Transverse colon (tissue), 3 donors: ENCODE measurements at regions not wholly inside any gene's neighbourhood (a gene's known extent, or its start where the extent isn't known, plus 50 kb on each side); places are given as distances from the start of the nearest gene placed in this dataset.

Experiments
- POLR2A ChIP-seq: fragments of 450-650 bp; IDR thresholded peaks from one replicate; pipeline ENCODE4 v1.6.1; 2016; ENCODE audit warnings: antibody characterized with exemption, mild to moderate bottlenecking, moderate library complexity
- TF ChIP-seq, protein P1 (sequence below), 5 experiments: fragments of 200-600 bp in 3 of 5; fragments of 450-650 bp in 2 of 5; sonication (generic) in 3 of 5; IDR thresholded peaks; 1 replicate in 2 of 5; 2 replicates in 3 of 5; pipeline ENCODE4 v1.5.1; 2016 to 2017; ENCODE audit warnings: antibody characterized with exemption in 5 of 5, inconsistent platforms in 3 of 5, mild to moderate bottlenecking in 2 of 5, moderate library complexity in 1 of 5

DNA sequence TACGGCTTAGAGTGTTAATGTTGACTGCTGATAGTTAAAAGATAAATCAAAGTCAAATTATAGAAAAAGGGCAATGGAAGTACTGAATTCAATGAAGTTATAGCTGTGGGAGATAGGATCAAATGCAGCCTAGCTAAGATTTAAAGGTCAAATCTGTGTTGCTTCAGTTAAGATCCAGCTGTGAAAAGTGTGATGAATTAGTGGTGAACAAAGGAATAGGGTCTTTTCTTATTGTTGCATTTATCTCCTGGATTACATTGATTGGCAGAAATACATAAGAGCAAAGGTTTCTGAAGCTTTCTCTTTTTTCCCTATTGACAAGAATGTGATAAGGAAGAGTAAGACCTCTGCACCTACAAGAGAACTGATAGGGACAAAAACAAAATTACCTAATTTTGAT lies 1234.6 kb upstream of the ADGRL2 start:
- TF ChIP-seq, protein P1, sequence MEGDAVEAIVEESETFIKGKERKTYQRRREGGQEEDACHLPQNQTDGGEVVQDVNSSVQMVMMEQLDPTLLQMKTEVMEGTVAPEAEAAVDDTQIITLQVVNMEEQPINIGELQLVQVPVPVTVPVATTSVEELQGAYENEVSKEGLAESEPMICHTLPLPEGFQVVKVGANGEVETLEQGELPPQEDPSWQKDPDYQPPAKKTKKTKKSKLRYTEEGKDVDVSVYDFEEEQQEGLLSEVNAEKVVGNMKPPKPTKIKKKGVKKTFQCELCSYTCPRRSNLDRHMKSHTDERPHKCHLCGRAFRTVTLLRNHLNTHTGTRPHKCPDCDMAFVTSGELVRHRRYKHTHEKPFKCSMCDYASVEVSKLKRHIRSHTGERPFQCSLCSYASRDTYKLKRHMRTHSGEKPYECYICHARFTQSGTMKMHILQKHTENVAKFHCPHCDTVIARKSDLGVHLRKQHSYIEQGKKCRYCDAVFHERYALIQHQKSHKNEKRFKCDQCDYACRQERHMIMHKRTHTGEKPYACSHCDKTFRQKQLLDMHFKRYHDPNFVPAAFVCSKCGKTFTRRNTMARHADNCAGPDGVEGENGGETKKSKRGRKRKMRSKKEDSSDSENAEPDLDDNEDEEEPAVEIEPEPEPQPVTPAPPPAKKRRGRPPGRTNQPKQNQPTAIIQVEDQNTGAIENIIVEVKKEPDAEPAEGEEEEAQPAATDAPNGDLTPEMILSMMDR (IDR thresholded peaks at IDR 0.05): no peak
- no peak for TF ChIP-seq POLR2A
